SHP77 treated with DMSO at 0.1 percent for 48 hours (cell line): ENCODE measurements at regions not wholly inside any gene's neighbourhood (a gene's known extent, or its start where the extent isn't known, plus 50 kb on each side); places are given as distances from the start of the nearest gene placed in this dataset.

Experiments
- DNase-seq: peaks from one replicate; lab custom pipeline; 2025; lab: John Stamatoyannopoulos, UW

- no peak for DNase-seq
These were observed 349.0 kb downstream of the TBC1D4 start for GRCh38 chr13:75132701-75133695.

GRCh38 chr13:75129331-75129730 is 352.6 kb downstream of the TBC1D4 start:
- DNase-seq: no peak

- DNase-seq: no peak
These were observed 357.6 kb downstream of the TBC1D4 start for GRCh38 chr13:75124415-75124814.

GRCh38 chr13:75123428-75123827 is 358.5 kb downstream of the TBC1D4 start:
- no peak for DNase-seq

DNA sequence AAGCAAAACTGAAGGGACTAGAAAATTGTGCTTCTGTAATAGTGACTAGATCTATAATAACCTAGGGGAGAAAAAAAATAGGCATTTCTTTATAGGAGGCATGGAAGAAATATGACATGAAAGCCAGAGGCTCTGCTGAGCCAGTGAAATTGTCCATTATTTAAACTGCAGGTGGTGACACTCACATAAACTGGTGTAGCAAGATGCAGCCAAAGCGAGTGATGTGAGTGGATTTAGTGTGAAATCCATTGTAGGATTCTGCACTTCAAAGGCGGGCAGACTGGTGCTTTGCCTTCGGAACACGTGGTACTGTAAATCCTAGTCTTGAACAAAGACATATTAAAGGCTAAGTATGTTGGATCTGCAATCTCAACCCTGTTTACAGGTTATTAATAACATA is 361.9 kb downstream of the TBC1D4 start:
- DNase-seq: no peak

DNA sequence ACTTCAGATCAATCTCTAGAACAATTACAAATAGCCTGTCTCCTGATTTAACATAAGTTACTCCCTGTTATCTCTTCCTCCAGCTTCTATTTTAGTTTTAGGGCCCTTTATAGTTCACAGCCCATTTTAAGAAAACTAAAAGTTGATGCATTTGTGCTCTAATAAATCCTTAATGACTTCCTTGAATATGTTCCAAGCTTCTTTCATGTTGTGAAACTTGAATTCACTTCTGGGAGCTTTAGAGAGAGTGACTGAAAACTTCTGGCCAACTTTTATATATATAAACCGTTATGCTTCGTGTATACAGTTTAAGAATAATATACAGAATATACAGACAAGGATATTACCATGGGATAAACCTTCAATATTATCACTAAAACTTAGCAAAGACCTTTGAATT is 366.8 kb downstream of the TBC1D4 start:
- no peak for DNase-seq

DNA sequence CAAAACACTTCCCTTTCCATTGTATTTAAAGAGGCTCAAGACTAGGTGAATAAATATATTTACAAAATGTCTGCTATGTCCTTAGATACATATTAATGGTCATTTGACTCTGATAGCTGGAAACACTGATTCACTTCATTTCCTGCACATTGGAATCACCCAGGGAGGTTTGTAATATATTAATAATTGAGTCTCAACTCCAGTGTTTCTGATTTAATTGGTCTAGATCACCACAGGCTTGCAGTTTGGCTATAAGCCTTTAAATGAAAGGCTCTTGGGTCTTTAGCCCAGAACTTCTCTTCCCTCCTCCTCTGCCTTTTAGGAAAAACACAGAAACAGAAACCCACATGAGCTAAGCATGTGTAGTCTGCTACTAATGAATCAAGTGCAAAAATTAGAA is 378.0 kb downstream of the TBC1D4 start:
- no peak for DNase-seq

DNA sequence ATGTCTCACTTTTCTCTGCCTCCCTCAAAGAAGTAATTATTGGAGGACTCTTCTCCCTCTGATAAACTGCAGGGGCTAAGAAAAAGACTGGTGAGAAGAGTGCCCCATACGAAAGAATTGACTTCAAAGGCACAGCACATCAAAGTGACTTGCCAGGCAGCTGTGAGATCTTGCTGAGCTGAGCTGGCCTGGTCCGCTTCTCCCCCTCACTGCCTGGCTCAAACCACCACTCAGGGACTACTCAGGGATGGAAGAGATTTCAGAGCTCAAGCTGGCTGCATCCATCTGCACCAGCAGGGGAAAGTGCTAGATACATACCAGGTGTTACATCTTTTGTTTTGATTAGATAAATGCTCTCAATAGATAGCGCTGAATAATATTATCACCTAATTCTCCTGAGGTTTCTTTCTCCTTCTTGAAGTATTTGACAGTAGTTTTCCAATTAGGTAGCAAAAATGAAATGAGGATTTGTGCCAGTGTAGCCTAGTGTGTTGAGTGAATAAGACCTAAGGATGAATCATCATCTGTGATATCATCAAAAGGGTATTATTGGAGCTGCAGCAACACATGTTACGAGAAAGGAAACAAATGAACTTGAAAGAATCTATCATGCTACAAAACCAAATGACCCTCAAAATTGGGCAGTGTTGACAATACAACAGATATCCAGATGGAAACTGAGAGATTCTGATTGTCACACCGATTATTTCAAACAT is 379.8 kb downstream of the TBC1D4 start:
- DNase-seq: no peak

DNA sequence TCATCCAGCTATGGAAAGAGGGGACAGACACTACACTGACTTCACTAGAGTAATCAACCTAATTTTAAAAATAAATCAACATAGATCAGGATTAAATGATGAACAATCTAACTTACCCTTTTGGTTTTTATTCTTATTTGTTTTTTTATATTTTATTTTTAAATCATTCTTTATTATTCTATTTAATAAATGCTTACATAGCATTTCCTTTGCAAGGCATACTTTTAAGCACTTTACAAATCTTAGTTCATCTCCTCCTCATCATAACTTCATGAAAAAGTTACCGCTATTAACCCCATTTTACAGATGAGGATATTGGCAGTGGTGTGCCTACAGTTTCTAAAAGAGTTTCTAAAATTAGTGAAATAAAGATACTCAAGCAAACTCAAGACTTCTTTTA is 380.6 kb downstream of the TBC1D4 start:
- no peak for DNase-seq

GRCh38 chr13:75092143-75092542 is 389.8 kb downstream of the TBC1D4 start:
- DNase-seq: no peak

DNA sequence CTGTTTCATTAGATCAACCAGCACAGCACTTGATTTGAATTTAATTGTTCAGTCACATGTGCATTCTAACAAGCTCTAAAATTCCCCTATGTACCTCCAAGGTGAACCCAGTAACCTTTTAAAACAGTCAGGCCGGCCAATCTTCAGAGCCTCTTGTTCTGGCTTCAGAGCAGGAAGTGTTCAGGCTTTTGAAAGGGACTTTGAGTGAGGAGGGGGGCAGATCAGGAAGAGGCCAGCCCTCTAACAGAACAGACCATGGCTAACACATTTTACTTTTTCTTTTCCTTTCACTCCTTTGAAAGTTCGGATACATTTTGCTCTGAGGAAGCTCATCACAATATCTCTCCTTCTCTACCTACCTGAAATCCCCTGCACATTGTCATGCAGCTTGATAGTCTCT is 390.3 kb downstream of the TBC1D4 start:
- no peak for DNase-seq

GRCh38 chr13:75090872-75091615 is 390.9 kb downstream of the TBC1D4 start:
- no peak for DNase-seq

- no peak for DNase-seq
These were observed 393.1 kb downstream of the TBC1D4 start for GRCh38 chr13:75088915-75089314.

DNA sequence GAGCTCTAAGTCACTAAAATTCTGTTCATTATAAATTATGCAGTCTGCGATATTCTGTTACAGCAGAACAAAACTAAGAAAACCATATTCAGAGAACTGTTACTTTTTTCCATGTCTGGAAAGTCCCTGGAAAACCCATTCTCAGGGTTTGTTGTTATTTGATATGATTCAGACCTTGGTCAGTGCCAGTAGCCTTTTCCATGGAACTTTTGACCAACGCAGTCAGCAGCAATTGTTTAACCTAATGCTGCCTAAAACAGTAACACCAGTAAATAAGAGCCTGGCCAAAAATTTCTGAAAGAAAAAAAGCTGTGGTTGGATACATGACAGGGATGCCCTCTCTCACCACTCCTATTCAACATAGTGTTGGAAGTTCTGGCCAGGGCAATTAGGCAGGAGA is 402.7 kb downstream of the TBC1D4 start:
- no peak for DNase-seq

DNA sequence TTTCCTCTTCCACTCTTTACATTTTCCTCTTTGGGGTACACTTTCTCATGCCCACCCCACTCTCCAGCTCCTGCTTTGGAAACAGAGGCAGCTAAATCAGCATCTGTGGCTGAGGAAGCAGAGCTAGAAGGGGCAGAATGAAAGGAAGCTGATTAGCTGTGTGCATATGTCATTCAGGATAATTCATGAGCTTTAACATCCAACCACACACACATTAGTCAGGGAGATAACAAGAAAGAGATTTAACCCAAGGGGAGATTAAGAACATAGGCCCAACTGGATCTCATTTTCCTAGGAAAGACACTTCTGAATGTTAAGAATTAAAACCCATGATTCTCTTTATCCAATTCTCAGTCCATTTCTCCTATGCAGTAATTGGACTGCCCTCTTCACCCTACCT is 405.5 kb downstream of the TBC1D4 start:
- no peak for DNase-seq

- no peak for DNase-seq
These were observed 408.2 kb downstream of the TBC1D4 start for GRCh38 chr13:75073786-75074185.

- DNase-seq: no peak
These were observed 409.1 kb downstream of the TBC1D4 start for GRCh38 chr13:75072891-75073290.

- DNase-seq: no peak
These were observed 409.6 kb downstream of the TBC1D4 start for GRCh38 chr13:75072368-75072767.

GRCh38 chr13:75071796-75072195 is 410.2 kb downstream of the TBC1D4 start:
- no peak for DNase-seq

DNA sequence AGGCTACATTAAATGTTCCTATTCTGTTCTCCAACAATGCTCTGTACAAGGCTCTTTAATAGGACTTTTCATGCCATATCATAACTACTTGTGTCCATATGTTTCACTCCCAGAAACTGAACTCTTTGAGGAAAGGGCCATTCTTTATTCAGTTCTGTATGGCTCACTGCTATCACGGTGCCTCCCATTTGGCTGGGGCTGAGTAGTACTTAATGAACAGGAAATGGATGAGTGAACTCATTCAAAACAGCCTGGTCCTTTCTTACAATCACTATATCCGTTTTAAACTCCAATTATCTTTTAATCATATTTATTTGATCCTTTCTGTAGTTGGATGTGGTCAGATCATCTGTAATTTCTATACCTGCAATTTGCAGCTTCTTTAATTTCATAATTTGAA is 410.6 kb downstream of the TBC1D4 start:
- no peak for DNase-seq

GRCh38 chr13:75061909-75062308 is 420.1 kb downstream of the TBC1D4 start:
- no peak for DNase-seq

- DNase-seq: no peak
These were observed 426.7 kb downstream of the TBC1D4 start for GRCh38 chr13:75055296-75055695.

- no peak for DNase-seq
These were observed 429.4 kb downstream of the TBC1D4 start for GRCh38 chr13:75052616-75053015.
